ENCODE measurements at regions not wholly inside any gene's neighbourhood (a gene's known extent, or its start where the extent isn't known, plus 50 kb on each side); places are given as distances from the start of the nearest gene placed in this dataset.
"Not testable (repeated sequence)": the region's sequence is repeated elsewhere in the genome, so short reads cannot be mapped to it uniquely, and the experiment has no call there.

DNA sequence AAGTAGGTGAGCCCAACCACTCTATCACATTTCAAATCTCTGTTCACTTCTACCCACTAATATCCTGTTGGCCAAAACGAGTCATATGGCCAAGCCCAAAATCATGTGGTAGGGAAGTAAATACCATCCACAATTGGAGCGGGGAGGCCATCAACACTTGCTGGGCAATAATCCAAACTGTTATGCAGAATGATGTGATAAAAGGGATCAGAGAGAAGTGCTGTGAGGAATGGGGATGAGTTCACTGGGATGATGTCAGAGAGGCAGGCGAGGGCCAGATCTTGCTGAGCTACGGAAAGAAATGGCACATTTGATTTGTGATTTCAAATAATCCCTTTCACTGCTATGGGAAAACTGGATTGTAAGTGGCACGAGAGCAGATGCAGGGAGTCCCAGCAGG, 188.4 kb downstream of the NPIPA8 start:
- not testable (repeated sequence) for DNase-seq

DNA sequence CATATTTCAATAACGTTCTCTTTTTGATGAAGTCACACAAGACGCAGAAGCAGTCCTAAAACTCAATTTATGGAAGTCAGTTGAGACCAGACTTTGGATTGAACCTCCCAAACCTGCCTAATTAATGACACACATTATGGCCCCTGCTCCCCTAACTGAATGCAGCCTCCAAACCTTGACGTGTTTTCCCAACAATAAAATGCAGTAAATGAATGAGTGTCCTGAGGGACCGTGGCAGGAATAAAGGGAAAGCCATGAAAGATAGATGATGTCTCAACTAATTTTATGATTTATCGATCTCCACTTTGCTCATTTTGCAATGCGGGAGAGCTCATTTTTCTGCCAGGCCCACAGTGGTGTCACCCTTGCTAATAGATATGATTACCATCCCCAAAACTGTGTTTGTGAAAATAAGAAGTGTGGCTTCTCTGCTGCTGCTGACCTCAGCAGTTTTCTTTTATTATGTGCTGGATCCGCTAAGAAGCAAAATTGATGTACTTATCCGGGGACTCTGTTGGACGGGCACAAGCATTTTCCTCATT, 189.9 kb downstream of the NPIPA8 start:
- DNase-seq, result not testable (repeated sequence)

DNA sequence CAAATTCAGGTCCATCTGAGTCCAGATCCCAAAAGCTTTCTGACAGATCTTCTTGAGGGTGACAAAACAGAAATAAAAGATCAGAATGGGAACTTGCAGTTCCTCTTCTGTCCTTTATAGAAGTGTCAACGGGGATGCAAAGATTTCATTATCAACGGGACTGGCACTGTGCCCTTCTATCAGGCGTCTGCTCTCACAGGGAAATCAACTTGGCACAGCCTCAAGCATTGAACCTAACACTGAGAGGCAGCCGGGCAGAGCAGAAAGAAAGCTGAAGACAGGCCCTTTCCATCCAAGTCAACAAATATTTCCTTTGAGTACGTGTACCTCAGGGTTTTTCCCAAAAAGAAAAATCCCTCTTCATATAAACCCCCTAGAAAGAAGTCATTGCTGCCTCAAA, 194.5 kb downstream of the NPIPA8 start:
- not testable (repeated sequence) for DNase-seq

DNA sequence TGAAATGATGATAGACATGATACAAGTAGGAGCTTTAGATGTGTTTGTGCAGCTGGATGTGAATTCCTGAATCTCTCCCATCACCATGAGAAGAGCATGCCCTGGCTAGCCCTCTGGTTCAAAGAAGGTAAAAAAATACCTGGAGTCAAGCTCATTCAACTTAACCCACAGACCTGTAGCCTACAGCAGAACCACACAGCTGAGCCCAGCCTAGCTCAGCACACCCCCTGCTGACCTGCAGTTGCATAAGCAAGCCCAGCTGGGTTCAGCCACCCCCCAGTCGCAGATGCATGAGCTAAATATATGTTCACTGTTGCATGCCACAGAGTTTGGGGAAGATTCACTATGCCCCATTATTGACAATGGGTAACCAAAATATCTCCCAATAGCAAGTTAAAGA, 200.2 kb downstream of the NPIPA8 start:
- not testable (repeated sequence) for DNase-seq

DNA sequence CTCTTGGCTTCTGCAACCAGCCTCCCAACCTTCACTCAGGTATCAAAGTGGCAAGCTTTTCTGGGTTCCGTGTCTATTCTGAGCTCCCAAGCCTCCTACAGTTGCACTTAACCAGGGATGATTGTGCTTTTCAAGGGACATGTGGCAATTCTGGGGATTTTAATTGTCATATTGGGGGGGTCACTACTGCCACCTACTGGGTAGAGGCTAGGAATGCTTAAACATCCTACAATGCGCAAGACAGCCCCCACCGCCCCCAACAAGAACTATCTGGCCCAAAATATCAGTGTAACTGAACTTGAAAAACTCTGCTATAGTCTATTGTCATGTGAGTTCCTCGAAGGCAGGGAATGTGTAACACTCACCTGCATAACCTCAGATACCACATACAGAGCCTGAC, 201.5 kb downstream of the NPIPA8 start:
- DNase-seq, result not testable (repeated sequence)

DNA sequence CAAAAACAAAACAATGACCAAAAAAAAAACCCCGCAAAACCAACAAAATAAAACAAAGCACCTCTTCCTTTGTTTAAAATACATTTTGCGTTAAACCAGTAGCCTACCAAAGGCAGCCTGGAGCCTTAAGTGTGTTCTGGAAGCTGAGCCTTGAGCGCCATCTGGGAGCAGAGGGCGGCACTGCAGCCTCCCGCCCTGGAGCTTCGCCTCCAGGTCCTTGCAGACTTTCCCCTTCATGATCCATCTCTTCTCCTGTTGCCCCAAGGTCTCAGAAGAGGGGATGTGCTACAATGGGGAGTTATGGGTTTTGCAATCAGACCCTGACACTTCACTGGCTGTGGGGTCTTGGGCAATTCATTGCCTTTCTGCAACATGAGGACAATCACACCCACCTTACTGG, 204.9 kb downstream of the NPIPA8 start:
- DNase-seq, result not testable (repeated sequence)

DNA sequence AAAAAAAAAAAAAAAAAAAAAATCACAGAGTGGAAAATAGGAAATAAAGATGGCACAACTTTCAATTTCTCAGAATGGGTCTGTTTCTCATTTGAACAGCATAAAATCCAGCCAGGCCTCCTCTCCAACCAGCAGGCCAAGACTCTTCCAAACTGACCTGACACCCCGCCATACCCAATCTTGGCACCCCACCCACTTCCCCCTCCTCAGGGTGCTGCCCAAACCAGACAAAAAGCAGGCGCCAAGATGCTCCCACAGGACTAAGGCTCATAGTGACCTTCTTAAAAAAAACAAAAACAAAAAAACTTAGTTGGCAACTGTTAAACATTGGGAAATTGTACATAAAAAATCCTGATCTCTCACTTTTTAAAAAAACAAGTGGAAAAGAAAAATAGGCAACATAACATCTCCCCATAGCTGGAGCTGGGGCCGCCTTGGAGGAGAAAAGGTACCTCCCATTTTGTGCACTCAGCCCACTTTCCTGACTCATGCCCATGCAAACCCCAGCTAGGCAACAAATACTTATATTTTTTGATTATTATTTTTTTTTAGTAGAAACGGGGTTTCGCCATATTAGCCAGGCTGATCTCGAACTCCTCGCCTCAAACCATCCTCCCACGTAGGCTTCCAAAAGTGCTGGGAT, 205.9 kb downstream of the NPIPA8 start:
- DNase-seq, result not testable (repeated sequence)

DNA sequence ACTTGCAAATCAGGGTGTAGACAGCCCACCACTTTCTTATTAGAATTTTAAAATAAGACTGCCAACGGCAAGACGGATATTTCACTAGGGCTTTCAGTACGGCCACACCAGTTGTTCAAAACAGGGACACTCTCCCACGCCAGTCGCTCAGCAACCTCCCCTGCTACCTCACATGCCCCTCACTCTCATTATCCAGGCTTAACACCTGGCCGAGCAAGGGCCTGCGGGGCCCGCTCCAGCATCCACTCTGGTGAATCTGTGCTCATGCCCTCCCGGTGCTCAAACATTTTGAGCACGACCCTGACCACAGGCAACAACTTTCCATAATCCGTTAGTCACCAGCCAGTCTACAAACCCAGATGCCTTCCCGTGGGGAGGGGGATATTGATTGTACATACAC, 209.5 kb downstream of the NPIPA8 start:
- not testable (repeated sequence) for DNase-seq

DNA sequence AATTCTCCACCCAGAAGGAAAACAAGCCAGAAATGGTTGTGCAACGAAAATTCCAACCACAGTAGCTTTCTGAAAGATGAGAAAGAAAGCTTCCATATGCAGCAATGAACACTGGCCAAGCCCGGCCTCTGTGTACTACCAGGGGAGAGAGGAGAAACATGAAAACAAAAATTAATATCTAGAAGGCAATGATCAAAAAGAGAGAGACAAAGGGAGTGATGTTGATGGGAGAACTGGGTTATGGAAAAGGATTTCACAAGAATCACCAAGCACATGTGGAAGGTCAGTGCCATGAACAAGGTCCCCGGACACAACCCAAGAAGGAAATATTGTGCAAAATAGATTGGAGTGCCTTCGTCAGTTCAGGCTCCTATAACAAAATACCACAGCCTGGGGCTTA, 217.4 kb downstream of the NPIPA8 start:
- DNase-seq, result not testable (repeated sequence)

DNA sequence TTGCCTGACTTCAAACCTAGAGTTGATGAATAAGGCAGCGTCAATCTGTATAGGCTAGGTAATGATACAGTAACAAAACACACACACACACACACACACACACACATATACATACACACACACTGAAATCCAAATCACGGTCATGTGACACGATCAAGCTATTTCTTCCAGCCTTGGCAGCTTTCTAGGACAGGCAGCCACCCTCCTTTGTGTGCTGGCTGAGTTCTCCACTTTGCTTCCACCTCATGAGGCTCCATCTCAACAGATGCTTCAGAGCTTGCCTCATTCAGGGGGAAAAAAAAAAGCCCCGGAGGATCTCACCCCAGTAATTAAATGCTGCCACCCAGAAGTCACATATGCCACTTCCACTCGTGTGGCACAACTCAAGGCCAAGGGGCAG, 217.9 kb downstream of the NPIPA8 start:
- DNase-seq, result not testable (repeated sequence)

DNA sequence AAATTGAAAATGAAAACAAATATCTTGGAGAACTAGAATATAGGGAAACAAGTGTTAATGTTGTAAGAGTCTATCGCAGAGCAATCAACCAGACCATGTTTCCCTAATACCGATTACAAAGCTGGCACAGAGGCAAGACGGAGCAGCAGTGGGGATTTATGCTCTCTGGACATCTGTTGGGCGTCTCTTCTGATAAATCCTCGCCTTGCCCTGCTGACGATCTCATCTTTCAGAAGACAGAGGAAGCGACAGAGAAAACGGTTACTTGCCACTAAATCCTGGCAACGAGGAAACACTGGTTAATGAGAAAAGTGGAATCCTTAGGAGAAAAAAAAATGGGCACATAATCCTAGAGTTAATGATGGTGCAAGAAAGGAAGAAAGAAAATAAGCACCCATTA, 218.5 kb downstream of the NPIPA8 start:
- not testable (repeated sequence) for DNase-seq

DNA sequence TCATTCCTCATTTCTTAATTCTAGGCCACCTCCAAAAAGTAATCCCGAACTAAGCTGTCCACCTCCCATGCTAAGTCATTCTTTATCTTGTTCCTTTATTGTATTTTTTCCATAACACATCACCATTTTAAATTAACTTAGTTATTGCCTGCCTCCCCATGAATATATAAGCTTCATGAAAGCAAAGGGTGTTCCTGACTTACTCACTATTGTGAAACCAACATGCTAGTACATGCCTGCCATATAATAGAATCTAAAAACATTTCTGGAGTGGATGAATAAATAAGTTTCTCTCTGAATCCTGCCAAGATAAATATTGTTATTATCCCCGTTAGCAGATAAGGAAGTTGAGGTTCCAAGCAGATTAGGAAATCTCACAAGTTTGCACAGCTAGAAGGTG, 232.1 kb downstream of the NPIPA8 start:
- DNase-seq, result not testable (repeated sequence)

DNA sequence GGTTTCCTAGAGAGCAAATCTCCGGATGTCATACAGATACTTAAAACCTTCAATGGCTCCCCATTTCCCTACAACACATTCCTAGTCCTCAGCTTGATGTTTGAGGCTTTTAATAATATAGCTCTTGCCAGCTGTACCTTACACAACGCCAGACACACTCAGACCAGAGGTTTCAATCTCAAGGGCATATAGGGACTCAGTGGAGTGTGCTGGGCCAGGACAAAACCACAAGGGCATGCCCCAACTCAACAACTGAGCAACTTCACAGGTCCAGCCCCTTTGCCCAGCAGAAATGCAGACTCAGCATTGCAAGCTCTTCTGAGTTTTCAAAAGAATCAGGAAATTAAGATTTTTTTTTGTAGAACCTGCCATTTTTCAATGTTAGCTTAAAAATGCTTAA, 235.5 kb downstream of the NPIPA8 start:
- DNase-seq, result not testable (repeated sequence)

DNA sequence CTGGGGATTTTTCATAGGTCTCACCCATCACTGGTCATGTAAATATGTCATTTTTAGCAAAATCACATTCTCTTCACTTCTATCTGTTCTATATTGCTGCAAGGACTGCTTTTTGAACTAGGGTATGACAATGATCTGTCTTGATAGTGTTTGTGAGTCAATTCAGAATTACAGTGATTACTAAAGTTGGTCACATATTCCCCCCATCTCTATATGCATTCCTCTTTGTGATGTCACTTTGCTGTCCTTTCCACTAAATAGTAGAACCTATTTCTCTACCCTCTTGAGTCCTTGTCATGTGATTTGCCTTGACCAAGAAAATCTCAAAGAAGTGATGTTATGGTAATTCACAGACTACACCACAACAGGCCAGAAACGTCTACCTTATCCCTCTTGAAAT, 243.9 kb downstream of the NPIPA8 start:
- DNase-seq, result not testable (repeated sequence)

DNA sequence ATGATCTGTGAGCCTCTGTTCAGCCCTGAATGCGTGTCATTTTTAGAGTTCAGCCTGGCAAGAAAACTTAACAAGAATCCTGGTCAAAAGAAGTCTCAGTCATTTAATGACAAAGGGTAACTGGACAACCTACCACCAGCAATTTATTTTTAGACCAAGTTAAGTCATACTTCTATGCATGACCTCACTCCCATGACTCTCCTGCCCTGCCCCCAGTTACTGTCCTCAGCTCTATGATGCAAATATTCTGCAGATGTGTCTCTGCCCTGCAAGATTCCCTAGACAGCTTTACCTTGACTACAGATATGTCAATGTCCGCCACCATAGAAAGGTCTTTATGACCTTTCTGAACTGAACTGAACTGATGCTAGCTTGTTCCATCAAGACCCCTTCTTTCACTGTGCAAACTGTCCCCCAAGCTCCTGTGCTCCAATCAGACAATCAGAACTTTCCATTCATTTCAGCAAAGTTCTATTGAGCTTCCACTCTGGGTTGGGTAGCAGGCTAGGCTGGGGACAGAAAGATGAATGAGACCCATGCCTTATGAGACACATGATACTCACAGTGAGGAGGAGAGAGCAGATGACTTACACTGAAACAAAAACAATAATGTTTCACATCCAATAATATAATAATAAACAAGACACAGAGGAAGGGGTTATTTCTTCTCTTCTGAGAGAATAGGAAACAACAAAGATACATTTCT, 255.7 kb downstream of the NPIPA8 start:
- not testable (repeated sequence) for DNase-seq

DNA sequence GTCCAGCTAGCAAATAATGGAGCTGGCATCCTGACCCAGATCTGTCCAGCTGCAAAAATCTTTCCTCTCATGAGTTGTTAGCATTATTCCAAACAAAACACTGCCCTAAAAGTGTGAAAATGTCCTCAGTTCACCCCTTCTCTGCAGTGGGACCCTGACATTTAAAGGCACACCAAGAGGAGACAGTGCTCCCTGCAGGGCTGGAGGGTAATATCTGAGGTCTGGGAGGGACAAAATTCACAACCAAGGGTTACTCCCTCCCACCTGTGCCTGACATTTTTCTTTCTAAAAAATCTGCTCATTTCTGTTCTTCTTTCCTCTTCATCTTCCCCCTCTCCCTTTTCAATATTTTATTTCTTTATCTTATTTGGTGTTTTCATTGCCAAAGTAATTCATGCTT, 258.6 kb downstream of the NPIPA8 start:
- DNase-seq, result not testable (repeated sequence)

DNA sequence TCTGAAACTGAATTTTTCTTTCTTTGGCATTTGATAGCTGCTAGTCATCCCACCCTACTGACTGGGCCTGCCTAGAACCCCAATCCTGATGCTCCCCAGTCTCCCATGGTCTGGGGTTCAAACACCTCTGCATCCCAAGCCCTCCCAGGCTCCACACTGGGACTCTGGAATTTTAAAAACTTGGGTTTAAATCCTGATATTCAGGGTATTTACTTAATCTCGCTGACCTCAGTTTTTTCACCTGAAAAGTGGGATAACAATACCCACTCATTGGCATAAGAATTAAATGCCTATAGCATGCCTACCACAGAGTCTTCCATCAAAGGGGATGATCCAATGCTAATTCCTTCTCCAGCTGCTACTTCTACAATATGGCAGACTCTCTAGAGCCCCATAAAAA, 264.4 kb downstream of the NPIPA8 start:
- DNase-seq, result no peak

DNA sequence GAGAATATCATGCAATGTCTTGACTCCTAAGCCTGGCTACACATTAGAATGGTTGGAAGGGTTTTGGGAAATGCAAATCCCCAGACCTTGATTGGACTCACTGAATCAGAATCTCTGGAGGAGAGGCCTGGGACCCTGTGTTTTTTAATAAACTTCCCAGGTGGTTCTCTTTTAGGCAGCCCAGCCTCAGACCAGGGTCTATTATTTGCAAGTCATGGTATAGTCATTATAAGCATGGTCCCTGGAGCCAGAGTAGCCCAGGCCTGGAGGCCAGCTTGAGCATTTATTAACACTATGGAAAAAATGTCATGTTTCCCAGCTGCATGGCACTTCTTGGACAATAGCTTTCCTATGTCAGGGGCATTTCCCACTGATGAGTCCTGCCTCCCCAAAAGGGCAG, 266.9 kb downstream of the NPIPA8 start:
- DNase-seq, result no peak

DNA sequence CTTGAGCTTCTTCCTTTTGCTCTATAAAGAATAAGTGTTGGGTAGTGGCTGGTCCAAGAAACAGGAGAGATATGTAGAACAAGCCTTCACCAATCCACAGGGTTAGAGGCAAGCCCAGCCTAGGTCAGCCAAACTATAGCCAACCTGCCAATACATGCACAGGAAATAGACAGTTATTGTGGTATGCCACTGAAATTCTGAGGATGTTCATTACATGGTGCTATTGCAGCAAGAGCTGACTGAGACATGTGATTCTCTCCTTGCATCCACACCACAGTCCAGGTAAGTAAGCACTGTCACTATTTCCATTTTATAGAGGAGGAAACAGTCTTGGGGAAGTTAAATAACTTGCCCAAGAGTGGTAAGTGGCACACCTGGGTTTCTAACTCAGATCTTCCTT, 268.1 kb downstream of the NPIPA8 start:
- no peak for DNase-seq

DNA sequence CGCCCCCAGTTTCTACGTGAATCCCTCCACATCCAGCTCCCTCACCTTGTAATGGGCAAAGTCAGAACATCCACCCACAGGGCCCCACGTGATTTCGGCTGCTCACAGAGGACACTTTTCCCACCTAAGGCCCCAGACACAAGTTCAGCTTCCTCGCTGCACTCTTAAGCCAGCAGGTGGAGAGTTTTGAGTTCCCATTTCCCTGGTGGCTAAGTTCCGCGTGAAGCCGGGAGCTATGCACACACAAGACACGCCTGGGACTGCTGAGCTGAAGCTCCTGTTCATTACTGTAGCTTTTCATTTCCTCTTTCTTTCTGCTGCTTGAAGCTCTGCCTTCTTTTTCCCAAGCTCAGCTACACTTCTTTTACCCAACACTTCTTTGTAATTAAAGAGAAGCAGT, 273.8 kb downstream of the NPIPA8 start:
- DNase-seq, result no peak

DNA sequence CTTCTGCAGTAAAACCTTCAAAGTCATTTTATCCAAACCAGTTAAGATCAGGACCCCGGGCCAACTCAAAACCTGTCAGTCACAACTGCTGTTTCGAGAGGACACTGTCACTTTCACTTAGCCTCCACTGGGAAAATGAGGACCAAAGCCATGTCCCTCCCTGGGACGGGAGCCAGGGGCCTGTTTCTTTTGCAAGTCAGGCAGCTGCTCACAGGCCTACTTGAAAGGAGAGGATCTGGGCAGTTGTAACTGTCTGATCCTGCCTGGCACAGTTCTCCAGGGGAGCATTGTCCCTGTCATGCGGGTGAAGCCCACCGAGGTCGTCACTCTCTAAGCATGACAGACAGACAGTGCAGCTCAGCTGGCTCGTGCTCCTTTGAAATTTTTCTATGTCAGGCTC, 276.2 kb downstream of the NPIPA8 start:
- DNase-seq, result no peak

DNA sequence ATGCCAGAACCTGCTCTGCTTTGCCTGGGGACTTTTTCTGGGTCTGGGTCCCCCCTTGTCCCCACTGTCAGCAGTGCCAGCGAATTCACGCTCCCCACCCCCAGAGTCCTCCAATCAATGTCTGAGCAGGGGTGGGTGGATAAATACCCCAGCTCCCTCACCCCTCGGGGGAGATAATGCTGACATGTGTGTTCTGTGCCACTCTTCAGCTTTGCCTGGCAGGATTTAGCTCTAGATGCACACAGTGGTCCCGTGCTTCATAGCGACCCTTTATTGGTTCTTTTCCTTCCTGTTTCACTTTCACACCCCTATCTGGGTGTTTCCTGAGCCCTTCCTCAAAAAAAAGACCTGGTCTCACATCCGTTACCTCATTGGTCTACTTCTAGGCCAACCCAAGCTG, 277.0 kb downstream of the NPIPA8 start:
- DNase-seq, result no peak

DNA sequence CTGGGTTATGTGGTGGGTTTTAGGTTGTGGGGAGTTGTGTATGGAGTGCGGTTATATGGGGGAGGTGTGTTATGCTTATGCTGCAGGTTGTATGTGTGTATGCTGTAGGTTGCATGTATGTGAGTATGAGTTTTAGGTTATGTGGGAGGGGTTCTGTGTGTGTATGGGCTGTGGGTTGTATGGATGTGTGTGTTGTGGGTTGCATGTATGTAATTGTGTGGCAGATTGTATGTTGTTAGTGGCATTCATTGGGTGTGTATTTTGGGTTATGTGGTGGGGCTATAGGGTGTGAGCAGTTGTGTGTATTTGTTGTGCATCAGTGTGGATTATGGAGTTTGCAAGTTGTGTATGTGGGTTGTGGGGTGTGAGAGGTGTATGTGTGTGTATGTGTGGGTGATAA, 277.4 kb downstream of the NPIPA8 start:
- no peak for DNase-seq

DNA sequence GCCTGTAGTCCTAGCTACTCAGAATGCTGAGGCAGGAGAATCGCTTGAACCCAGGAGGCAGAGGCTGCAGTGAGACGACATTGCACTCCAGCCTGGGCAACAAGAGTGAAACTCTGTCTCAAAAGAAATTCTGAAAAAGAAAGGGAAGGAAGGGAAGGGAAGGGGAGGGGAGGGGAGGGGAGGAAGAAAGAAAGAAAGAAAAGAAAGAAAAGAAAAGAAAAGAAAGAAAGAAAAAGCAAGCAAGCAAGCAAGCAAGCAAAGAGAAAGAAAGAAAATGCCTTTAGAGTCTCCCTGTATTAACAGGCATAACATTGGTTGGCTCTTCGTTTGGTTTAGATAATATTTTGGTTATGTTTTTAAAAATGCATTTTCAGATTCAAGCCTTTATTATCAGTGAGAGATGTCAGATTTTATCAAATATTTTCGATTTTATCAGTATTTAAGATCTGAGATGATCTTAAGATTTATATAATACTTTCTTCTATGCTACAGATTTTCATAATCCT, 281.1 kb downstream of the NPIPA8 start:
- DNase-seq, result no peak
